T47D (cell line): ENCODE measurements at regions not wholly inside any gene's neighbourhood (a gene's known extent, or its start where the extent isn't known, plus 50 kb on each side); places are given as distances from the start of the nearest gene placed in this dataset.
"Not testable (repeated sequence)": the region's sequence is repeated elsewhere in the genome, so short reads cannot be mapped to it uniquely, and the experiment has no call there.

Source experiments
- DNase-seq, 2 experiments: peaks; one replicate each; pipeline versions ENCODE4 v3.0.0 to v3.0.0-alpha.2; 2011 to 2012; ENCODE audit warnings: low read depth in 1 of 2, low spot score in 1 of 2
- in situ Hi-C: cut with HindIII; loops from 2 replicates; pipeline ENCODE4 v1.10.0; 2016; ENCODE audit warnings: low sequenced_read_pairs, low pct_unique_long_range_greater_than_20kb

DNA sequence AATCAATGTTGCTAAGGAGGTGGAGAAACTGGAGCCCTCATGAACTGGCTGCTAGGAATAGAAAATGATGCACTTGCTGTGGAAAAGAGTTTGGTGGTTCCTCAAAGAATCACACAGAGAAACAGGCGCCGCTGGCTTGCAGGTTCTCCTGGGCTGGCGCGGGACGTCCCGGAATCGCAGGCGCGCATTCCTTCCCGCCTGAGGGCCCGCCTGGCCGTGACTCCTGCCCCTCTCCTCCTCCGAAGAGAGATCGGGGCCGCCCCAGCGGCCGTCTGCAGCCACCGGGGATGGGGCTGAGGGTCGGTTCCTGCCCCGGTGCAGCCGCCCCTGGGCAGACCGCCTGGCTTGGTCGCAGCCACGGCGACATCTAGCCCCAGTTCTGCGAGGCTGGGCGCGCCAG is 284.4 kb downstream of the CWH43 start:
- in situ Hi-C loops, DNase-seq: not testable (repeated sequence)

DNA sequence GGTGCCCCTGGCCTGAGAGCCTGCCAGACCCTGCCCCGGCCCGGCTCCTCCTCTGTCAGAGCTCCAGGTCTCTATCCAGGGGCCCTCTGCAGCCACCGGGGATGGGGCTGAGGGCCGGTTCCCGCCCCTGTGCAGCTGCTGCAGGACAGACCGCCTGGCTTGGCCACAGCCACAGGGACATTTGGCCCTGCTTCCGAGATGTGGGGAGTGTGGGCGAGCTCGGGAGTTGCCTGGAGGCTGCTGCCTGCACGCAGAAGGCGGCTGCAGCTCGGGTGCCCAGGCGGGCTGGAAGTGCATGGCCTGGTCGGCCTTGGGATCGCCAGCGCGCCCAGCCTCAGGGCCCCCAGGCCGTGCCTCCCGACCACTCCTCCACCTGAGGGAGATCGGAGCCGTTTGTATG is 284.8 kb downstream of the CWH43 start:
- DNase-seq, in situ Hi-C loops: not testable (repeated sequence)

DNA sequence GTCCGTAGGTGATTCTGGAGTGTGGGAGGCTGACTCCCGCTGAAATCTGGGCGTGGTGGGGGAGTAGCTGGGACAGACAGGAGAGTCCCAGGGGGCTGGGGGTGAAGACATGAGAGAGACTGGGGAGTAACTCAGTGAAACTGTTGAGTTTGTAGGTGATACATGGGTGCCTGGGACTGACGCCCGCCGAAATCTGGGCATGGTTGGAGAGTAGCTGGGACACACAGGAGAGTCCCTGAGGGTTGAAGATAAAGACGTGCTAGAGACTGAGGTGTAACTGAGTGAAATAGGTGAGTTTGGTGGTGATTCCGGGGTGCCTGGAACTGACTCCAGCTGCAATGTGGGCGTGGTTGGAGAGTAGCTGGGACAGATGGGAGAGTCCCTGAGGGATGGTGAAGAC is 299.8 kb downstream of the CWH43 start:
- in situ Hi-C loops, DNase-seq: not testable (repeated sequence)

DNA sequence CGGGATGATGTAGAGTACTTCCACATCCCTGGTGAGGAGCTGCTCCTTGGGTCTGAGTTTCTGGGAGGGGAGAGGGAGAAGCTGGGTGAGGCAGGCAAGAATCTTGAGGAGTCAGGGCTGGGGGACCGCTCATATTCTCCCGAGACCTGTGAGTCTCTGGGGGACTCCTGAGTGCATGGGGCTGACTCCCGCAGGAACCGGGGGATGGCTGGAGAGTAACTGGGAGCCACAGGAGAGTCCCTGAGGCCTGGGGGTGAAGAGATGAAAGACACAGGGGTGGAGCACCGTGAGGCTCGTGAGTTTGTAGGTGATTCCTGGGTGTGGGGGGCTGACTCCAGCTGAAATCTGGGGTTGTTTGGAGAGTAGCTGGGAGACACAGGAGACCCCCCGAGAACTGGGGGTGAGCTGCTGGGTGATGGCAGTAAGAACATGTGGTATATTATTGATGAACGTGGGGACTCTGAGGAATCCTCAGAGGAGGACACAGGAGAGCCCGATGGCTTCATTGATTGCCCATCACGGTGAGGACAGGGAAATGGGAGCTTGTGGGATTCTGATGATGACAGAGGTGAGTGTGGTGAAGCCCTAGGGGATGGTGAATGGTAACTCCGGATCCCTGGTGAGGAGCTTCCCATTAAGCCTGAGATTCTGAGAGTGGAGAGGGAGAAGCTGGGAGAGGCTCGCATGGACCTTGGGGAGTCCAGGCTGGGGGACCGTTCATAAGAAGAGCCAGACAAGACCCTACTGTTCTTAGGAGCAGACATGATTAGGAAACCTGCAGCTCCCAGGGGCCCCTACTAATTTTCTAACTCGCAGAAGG is 301.1 kb downstream of the CWH43 start:
- peak in 1 of 2 experiments; percentile 7 for DNase-seq
- in situ Hi-C loops = not testable (repeated sequence)

DNA sequence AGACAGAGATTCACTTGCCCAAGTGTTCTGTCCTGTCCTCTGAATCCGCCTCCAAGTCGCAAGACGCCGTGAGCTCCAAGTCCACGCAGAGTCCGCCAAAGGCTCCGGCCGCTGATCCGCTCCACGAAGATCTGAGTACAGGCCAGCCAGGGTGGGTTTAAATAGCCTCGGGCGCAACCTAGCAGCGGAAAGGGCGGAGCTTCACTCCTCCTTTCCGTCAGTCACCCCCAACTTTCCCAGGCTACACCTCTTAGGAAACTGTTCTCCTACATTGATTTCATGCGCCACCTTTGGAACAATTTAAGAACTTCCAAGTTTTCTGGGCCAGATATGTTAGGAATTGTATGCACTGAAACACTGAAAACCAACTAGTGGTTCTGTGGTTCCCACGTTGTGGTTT is 301.8 kb downstream of the CWH43 start:
- in situ Hi-C loops = not testable (repeated sequence)
- peak; percentile 53 to 77 for DNase-seq

DNA sequence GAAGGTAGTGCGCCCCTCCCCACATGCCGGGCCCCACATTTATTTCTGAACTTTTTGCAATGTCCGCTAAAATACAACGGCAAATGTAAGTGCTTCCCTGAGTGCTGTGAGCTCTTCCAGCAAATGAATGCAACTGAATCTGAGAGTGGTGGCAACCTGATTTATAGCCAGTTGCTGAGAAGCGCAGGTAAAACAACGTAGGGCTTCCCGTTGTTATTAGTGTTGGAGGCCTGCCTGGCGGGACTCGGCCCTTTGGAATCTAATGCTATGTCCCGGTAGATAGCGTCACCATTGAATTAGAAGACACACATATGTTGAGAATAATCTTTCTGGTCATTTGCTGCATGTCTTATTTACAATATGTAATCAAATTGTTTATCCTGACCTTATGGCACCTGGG is 302.7 kb downstream of the CWH43 start:
- in situ Hi-C loops = not testable (repeated sequence)
- peak; percentile 11 to 16 for DNase-seq

DNA sequence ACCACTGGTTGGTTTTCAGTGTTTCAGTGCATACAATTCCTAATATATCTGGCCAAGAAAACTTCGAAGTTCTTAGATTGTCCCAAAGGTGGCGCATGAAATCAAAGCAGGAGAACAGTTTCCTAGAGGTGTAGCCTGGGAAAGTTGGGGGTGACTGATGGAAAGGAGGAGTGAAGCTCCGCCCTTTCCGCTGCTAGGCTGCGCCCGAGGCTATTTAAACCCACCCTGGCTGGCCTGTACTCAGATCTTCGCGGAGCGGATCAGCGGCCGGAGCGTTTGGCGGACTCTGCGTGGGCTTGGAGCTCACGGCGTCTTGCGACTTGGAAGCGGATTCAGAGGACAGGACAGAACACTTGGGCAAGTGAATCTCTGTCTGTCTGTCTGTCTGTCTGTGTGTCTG is 328.7 kb downstream of the CWH43 start:
- DNase-seq, in situ Hi-C loops: not testable (repeated sequence)

DNA sequence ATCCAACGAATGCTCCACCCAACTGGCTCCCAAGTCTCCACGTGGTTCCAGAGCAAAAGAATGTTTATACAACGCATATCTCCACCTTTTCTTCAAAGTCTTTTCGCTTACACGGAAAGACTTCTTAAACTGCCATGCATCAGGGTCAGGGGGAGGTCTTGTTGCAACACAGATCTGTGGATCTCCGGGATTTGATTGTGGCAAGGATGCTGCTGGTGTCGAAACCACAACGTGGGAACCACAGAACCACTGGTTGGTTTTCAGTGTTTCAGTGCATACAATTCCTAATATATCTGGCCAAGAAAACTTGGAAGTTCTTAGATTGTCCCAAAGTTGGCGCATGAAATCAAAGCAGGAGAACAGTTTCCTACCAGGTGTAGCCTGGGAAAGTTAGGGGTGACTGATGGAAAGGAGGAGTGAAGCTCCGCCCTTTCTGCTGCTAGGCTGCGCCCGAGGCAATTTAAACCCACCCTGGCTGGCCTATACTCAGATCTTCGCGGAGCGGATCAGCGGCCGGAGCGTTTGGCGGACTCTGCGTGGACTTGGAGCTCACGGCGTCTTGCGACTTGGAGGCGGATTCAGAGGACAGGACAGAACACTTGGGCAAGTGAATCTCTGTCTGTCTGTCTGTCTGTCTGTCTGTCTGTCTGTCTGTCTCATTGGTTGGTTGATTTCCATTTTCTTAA is 334.8 kb downstream of the CWH43 start:
- in situ Hi-C loops, DNase-seq: not testable (repeated sequence)

DNA sequence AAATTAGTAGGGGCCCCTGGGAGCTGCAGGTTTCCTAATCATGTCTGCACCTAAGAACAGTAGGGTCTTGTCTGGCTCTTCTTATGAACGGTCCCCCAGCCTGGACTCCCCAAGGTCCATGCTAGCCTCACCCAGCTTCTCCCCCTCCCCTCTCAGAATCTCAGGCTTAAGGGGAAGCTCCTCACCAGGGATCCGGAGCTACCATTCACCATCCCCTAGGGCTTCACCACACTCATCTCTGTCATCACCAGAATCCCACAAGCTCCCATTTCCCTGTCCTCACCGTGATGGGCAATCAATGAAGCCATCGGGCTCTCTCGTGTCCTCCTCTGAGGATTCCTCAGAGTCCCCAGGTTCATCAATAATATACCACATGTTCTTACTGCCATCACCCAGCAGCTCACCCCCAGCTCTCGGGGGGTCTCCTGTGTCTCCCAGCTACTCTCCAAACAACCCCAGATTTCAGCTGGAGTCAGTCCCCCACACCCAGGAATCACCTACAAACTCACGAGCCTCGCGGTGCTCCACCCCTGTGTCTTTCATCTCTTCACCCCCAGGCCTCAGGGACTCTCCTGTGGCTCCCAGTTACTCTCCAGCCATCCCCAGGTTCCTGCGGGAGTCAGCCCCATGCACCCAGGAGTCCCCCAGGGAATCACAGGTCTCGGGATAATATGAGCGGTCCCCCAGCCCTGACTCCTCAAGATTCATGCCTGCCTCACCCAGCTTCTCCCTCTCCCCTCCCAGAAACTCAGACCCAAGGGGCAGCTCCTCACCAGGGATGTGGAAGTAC is 335.6 kb downstream of the CWH43 start:
- DNase-seq, in situ Hi-C loops: not testable (repeated sequence)

DNA sequence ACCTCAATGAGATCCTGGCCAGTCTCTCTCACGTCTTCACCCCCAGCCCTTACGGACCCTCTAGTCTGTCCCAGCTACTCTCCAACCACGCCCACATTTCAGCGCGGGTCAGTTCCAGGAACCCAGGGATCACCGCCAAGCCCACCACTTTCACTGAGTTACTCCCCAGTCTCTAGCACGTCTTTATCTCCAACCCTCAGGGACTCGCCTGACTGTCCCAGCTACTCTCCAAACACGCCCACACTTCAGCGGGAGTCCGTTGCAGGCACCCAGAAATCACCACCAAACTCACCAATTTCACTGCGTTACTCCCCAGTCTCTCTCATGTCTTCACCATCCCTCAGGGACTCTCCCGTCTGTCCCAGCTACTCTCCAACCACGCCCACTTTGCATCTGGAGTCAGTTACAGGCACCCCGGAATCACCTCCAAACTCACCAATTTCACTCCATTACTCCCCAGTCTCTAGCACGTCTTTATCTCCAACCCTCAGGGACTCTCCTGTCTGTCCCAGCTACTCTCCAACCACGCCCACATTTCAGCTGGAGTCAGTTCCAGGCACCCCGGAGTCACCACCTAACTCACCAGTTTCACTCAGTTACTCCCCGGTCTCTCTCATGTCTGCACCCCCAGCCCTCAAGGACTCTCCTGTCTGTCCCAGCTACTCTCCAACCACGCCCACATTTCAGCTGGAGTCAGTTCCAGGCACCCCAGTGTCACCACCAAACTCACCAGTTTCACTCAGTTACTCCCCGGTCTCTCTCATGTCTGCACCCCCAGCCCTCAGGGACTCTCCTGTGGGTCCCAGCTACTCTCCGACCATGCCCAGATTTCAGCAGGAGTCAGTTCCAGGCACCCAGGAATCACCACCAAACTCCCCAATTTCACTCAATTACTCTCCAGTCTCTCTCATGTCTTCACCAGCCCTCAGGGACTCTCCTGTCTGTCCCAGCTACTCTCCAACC is 336.8 kb downstream of the CWH43 start:
- in situ Hi-C loops, DNase-seq: not testable (repeated sequence)

DNA sequence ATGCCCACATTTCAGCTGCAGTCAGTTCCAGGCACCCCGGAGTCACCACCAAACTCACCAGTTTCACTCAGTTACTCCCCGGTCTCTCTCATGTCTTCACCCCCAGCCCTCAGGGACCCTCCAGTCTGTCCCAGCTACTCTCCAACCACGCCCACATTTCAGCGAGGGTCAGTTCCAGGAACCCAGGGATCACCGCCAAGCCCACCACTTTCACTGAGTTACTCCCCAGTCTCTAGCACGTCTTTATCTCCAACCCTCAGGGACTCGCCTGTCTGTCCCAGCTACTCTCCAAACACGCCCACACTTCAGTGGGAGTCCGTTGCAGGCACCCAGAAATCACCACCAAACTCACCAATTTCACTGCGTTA is 337.5 kb downstream of the CWH43 start:
- in situ Hi-C loops, DNase-seq: not testable (repeated sequence)
